Adrenal gland (tissue), 5 donors: ENCODE measurements at regions not wholly inside any gene's neighbourhood (a gene's known extent, or its start where the extent isn't known, plus 50 kb on each side); places are given as distances from the start of the nearest gene placed in this dataset.
"Not testable (repeated sequence)": the region's sequence is repeated elsewhere in the genome, so short reads cannot be mapped to it uniquely, and the experiment has no call there.

Source experiments
- POLR2A ChIP-seq, 2 donors: fragments of 450-650 bp; IDR thresholded peaks; one replicate each; pipeline ENCODE4 v1.6.1; 2017; ENCODE audit warnings: antibody characterized with exemption in 2 of 2, mild to moderate bottlenecking in 2 of 2, moderate library complexity in 1 of 2
- TF ChIP-seq, protein P1 (sequence below), 6 experiments: fragments of 450-650 bp in 4 of 6; fragments of 200-600 bp in 2 of 6; sonication (generic) in 1 of 6; IDR thresholded peaks; 1 replicate in 5 of 6; 2 replicates in 1 of 6; pipeline versions ENCODE4 v1.5.1 to v1.8.0; 2016 to 2021; ENCODE audit warnings: antibody characterized with exemption in 6 of 6, mild to moderate bottlenecking in 2 of 6, moderate library complexity in 1 of 6
- donor health status: DM: no; HTN: no; CAD: no.

- TF ChIP-seq, protein P1, sequence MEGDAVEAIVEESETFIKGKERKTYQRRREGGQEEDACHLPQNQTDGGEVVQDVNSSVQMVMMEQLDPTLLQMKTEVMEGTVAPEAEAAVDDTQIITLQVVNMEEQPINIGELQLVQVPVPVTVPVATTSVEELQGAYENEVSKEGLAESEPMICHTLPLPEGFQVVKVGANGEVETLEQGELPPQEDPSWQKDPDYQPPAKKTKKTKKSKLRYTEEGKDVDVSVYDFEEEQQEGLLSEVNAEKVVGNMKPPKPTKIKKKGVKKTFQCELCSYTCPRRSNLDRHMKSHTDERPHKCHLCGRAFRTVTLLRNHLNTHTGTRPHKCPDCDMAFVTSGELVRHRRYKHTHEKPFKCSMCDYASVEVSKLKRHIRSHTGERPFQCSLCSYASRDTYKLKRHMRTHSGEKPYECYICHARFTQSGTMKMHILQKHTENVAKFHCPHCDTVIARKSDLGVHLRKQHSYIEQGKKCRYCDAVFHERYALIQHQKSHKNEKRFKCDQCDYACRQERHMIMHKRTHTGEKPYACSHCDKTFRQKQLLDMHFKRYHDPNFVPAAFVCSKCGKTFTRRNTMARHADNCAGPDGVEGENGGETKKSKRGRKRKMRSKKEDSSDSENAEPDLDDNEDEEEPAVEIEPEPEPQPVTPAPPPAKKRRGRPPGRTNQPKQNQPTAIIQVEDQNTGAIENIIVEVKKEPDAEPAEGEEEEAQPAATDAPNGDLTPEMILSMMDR (IDR thresholded peaks at IDR 0.05) = not testable (repeated sequence)
- TF ChIP-seq POLR2A (IDR thresholded peaks at IDR 0.05) = not testable (repeated sequence)
Measured at GRCh38 chr13:91057507-91057906, 290.0 kb upstream of the MIR17HG start.
